Endothelial cell (in vitro differentiated cells): ENCODE measurements at regions not wholly inside any gene's neighbourhood (a gene's known extent, or its start where the extent isn't known, plus 50 kb on each side); places are given as distances from the start of the nearest gene placed in this dataset.

ENCODE experiments used
- DNase-seq: peaks from one replicate; pipeline ENCODE4 v3.0.0; 2021; ENCODE audit warnings: low spot score
- H3K27ac Mint-ChIP-seq: one replicate; pipeline ENCODE4 v1.8.0; 2021; ENCODE audit warnings: mixed read lengths, inconsistent platforms; ENCODE audit not compliant: unreplicated experiment
- H3K27me3 Mint-ChIP-seq: one replicate; pipeline ENCODE4 v1.8.0; 2021; ENCODE audit warnings: mild to moderate bottlenecking, moderate library complexity, mixed read lengths, inconsistent platforms; ENCODE audit not compliant: unreplicated experiment
- H3K36me3 Mint-ChIP-seq: one replicate; pipeline ENCODE4 v1.8.0; 2021; ENCODE audit warnings: mild to moderate bottlenecking, low read depth, mixed read lengths, inconsistent platforms; ENCODE audit not compliant: unreplicated experiment
- H3K4me1 Mint-ChIP-seq: one replicate; pipeline ENCODE4 v1.8.0; 2021; ENCODE audit warnings: mild to moderate bottlenecking, mixed read lengths, inconsistent platforms; ENCODE audit not compliant: unreplicated experiment
- H3K4me3 Mint-ChIP-seq: one replicate; pipeline ENCODE4 v1.8.0; 2021; ENCODE audit warnings: mild to moderate bottlenecking, mixed read lengths, inconsistent platforms; ENCODE audit not compliant: unreplicated experiment
- H3K9me3 Mint-ChIP-seq: one replicate; pipeline ENCODE4 v1.8.0; 2021; ENCODE audit warnings: mixed read lengths, inconsistent platforms; ENCODE audit not compliant: unreplicated experiment
- TF ChIP-seq, protein P1 (sequence below): fragments of 200-600 bp; sonication (generic); IDR thresholded peaks from one replicate; pipeline ENCODE4 v1.5.0; 2021; ENCODE audit warnings: antibody characterized with exemption; ENCODE audit not compliant: unreplicated experiment

DNA sequence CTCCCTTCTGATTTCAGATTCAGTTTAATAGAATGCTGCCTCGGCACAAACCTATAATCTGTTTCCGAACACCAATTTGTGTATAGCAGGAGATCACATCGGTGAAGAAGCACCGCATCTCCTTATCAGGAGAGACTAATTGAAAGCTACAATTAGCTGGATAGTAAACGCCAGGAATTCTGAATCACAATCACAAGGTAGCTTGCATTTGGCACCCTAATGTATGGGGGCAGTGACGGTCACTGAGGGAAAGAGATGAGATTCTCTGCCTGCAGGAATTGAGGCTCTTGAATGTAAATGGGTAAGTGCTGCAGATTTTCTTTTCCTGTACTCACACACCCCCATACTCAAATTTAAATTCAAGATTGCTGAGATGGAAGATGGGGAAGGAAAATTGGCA is 373.6 kb upstream of the ZNF608 start:
- no peaks in the 10 kb centered on the region for H3K27me3 Mint-ChIP-seq
- H3K4me3 Mint-ChIP-seq, result no peak overlapping the region
- H3K36me3 Mint-ChIP-seq, result no peaks in the 10 kb centered on the region
- no peaks in the 10 kb centered on the region for H3K9me3 Mint-ChIP-seq
- no peak overlapping the region for H3K27ac Mint-ChIP-seq
- DNase-seq, result no peak
- TF ChIP-seq, protein P1, sequence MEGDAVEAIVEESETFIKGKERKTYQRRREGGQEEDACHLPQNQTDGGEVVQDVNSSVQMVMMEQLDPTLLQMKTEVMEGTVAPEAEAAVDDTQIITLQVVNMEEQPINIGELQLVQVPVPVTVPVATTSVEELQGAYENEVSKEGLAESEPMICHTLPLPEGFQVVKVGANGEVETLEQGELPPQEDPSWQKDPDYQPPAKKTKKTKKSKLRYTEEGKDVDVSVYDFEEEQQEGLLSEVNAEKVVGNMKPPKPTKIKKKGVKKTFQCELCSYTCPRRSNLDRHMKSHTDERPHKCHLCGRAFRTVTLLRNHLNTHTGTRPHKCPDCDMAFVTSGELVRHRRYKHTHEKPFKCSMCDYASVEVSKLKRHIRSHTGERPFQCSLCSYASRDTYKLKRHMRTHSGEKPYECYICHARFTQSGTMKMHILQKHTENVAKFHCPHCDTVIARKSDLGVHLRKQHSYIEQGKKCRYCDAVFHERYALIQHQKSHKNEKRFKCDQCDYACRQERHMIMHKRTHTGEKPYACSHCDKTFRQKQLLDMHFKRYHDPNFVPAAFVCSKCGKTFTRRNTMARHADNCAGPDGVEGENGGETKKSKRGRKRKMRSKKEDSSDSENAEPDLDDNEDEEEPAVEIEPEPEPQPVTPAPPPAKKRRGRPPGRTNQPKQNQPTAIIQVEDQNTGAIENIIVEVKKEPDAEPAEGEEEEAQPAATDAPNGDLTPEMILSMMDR, result no peak
- H3K4me1 Mint-ChIP-seq, result peaks cover 9% of the 10 kb centered on the region

DNA sequence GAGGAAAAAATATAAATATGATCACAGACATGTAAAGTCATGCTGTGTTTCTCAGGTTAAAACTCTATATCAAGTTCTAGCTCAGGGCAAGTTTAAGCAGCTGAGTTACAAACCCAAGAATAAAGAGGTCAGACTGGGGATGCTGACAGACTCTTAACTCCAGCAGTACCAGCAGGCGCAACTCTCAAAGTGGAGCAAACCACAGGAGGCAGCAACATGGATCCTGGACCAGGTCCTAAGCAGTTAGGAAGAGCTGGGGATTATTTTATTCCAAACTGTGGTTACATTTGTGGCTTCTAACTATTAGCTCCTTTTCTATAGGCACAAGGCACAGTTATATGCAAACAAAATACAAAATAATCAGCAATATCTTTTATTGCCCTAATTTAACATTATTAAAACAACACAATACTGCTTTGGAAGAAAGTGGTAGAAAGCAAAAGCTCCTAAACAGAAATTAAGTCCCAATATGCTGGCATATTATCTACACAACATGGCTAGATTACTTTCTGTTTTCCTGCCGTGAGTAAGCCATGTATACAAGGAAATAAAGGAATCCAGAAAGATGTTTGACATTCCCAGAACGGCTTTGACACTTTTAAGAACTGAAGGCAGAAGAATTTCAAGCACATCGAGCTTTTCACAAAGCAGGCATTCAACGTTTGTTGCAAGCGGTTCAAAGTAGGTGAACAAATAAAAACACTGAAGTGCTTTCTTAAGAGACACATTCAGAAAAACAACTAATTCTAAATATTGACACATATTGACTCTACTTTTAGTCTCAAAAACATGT is 378.8 kb upstream of the ZNF608 start:
- H3K4me3 Mint-ChIP-seq, result no peak overlapping the region
- no peaks in the 10 kb centered on the region for H3K4me1 Mint-ChIP-seq
- H3K9me3 Mint-ChIP-seq, result no peaks in the 10 kb centered on the region
- H3K36me3 Mint-ChIP-seq, result no peaks in the 10 kb centered on the region
- H3K27me3 Mint-ChIP-seq, result peaks cover 1% of the 10 kb centered on the region
- TF ChIP-seq, protein P1, result no peak
- no peak for DNase-seq
- no peak overlapping the region for H3K27ac Mint-ChIP-seq

- TF ChIP-seq, protein P1, result no peak
These were observed 379.6 kb upstream of the ZNF608 start for GRCh38 chr5:125126050-125126449.

DNA sequence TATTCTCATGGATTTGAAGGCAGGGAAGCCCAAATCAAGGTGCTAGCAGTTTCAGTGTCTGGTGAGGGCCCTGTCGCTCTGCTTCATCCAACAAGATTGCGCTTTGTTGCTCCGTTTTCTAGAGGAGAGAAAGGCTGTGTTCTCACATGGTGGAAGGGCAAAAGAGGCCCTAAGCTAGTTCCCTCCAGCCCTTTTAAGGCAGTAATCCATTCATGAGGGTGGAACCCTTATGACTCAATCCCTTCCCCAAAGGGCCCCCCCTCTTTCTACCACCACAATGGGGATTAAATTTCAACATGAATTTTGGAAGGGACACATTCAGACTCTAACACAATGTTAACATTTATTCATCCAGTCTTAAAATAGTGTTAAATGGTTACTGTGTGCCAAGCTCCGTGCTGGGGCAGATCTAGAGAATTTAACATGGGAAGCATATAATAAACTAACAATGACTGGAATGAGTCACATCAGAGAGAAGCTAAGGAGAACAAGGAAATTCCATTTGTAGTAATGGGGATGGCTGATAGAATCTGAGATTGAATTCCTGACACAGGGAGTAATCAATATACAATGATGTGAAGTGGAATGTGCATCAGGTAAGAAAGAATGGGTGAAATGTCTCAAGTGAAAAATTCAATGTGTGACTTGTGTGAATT is 382.8 kb upstream of the ZNF608 start:
- Mint-ChIP-seq H3K4me3 (no peak overlapping the region), H3K36me3 (no peaks in the 10 kb centered on the region), H3K9me3 (no peaks in the 10 kb centered on the region), H3K27me3 (peaks cover 1% of the 10 kb centered on the region), H3K4me1 (no peaks in the 10 kb centered on the region), H3K27ac (no peak overlapping the region)
- DNase-seq, result no peak
- TF ChIP-seq, protein P1, result no peak

More at GRCh38 chr5:125126050-125126449, 379.6 kb upstream of the ZNF608 start:
- Mint-ChIP-seq H3K9me3 (no peaks in the 10 kb centered on the region), H3K4me3 (no peak overlapping the region), H3K27ac (no peak overlapping the region), H3K4me1 (no peaks in the 10 kb centered on the region), H3K27me3 (peaks cover 1% of the 10 kb centered on the region), H3K36me3 (no peaks in the 10 kb centered on the region)
- DNase-seq, result no peak

DNA sequence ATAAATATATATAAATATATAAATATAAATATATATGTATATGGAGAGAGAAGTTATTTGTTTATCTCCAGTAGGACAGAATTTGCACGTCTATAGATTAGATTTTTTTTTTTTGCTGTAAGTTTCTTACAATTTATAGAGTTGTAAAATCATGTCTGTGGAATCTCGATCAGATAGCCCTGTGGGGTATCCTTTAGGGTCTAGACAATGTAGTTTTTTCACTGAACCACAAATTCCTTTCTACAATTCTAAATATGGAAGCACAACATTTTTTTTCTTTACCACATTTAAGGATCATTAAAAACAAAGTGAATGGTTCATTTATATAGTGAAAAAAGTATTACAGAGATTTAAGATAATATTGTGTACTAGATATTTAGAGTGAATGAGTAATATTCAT is 384.2 kb upstream of the ZNF608 start:
- Mint-ChIP-seq H3K36me3 (no peaks in the 10 kb centered on the region), H3K9me3 (no peaks in the 10 kb centered on the region), H3K27ac (no peak overlapping the region), H3K4me3 (no peak overlapping the region), H3K27me3 (peaks cover 1% of the 10 kb centered on the region), H3K4me1 (no peaks in the 10 kb centered on the region)
- DNase-seq, result no peak
- TF ChIP-seq, protein P1, result no peak
